Neutrophil (primary cell): ENCODE measurements at regions not wholly inside any gene's neighbourhood (a gene's known extent, or its start where the extent isn't known, plus 50 kb on each side); places are given as distances from the start of the nearest gene placed in this dataset.

ENCODE experiments used
- H3K27ac ChIP-seq: fragments of 200-600 bp; sonication (generic); 2 replicates; pipeline ENCODE4 v1.5.1; 2016; ENCODE audit warnings: mild to moderate bottlenecking, moderate library complexity
- H3K27me3 ChIP-seq: fragments of 200-600 bp; sonication (generic); 2 replicates; pipeline ENCODE4 v1.6.0; 2016; ENCODE audit warnings: mild to moderate bottlenecking
- H3K36me3 ChIP-seq: fragments of 200-600 bp; sonication (generic); 2 replicates; pipeline ENCODE4 v1.5.1; 2017
- H3K4me1 ChIP-seq, 2 experiments: fragments of 200-600 bp in 1 of 2; sonication (generic) in 1 of 2; 1 replicate in 1 of 2; 2 replicates in 1 of 2; pipeline versions ENCODE4 v1.5.1 to v1.6.1; 2013 to 2016; ENCODE audit warnings: low read depth in 1 of 2, low read length in 1 of 2, mild to moderate bottlenecking in 1 of 2, moderate library complexity in 1 of 2; ENCODE audit not compliant: control insufficient read depth in 1 of 2, insufficient read depth in 1 of 2
- H3K4me3 ChIP-seq, 2 experiments: fragments of 200-600 bp in 1 of 2; sonication (generic) in 1 of 2; 1 replicate in 1 of 2; 2 replicates in 1 of 2; pipeline ENCODE4 v1.5.1; 2013 to 2016; ENCODE audit warnings: low read depth in 1 of 2, low read length in 1 of 2, mild to moderate bottlenecking in 1 of 2, moderate library complexity in 1 of 2
- H3K9me3 ChIP-seq: fragments of 200-600 bp; sonication (generic); 2 replicates; pipeline ENCODE4 v1.5.1; 2016
- CTCF ChIP-seq: fragments of 200-600 bp; sonication (generic); IDR thresholded peaks from 2 replicates; pipeline ENCODE4 v1.5.1; 2016; ENCODE audit warnings: antibody characterized with exemption

- Histone ChIP-seq H3K4me3 (no peak overlapping the region), H3K4me1 (no peaks in the 10 kb centered on the region), H3K36me3 (no peaks in the 10 kb centered on the region), H3K9me3 (no peaks in the 10 kb centered on the region), H3K27me3 (peaks cover 13% of the 10 kb centered on the region), H3K27ac (no peak overlapping the region)
- TF ChIP-seq CTCF, result no peak
These were observed 102.0 kb upstream of the TRABD2B start for GRCh38 chr1:48099072-48099773.

- H3K4me1 ChIP-seq, result no peaks in the 10 kb centered on the region
These were observed 96.7 kb upstream of the TRABD2B start for GRCh38 chr1:48093696-48094528.

GRCh38 chr1:48093147-48093546, 96.0 kb upstream of the TRABD2B start:
- no peak overlapping the region for H3K27ac ChIP-seq

More at GRCh38 chr1:48093696-48094528, 96.7 kb upstream of the TRABD2B start:
- Histone ChIP-seq H3K4me3 (no peak overlapping the region), H3K9me3 (no peaks in the 10 kb centered on the region), H3K27ac (no peak overlapping the region), H3K27me3 (peaks cover 48% of the 10 kb centered on the region), H3K36me3 (no peaks in the 10 kb centered on the region)
- TF ChIP-seq CTCF, result peak; percentile 67

GRCh38 chr1:48092401-48092800, 95.2 kb upstream of the TRABD2B start:
- H3K27ac ChIP-seq, result no peak overlapping the region
- H3K4me3 ChIP-seq, result no peak overlapping the region
- no peaks in the 10 kb centered on the region for H3K4me1 ChIP-seq
- H3K36me3 ChIP-seq, result no peaks in the 10 kb centered on the region
- H3K27me3 ChIP-seq, result peaks cover 39% of the 10 kb centered on the region
- no peak for TF ChIP-seq CTCF
- H3K9me3 ChIP-seq, result no peaks in the 10 kb centered on the region

More at GRCh38 chr1:48093147-48093546, 96.0 kb upstream of the TRABD2B start:
- Histone ChIP-seq H3K9me3 (no peaks in the 10 kb centered on the region), H3K4me3 (no peak overlapping the region), H3K27me3 (peaks cover 42% of the 10 kb centered on the region), H3K4me1 (no peaks in the 10 kb centered on the region), H3K36me3 (no peaks in the 10 kb centered on the region)
- no peak for TF ChIP-seq CTCF

- Histone ChIP-seq H3K4me1 (no peaks in the 10 kb centered on the region), H3K9me3 (no peaks in the 10 kb centered on the region), H3K27ac (no peak overlapping the region), H3K36me3 (no peaks in the 10 kb centered on the region), H3K4me3 (no peak overlapping the region), H3K27me3 (peaks cover 50% of the 10 kb centered on the region)
- TF ChIP-seq CTCF, result no peak
These were observed 92.2 kb upstream of the TRABD2B start for GRCh38 chr1:48089356-48089891.
